ENCODE measurements at regions not wholly inside any gene's neighbourhood (a gene's known extent, or its start where the extent isn't known, plus 50 kb on each side); places are given as distances from the start of the nearest gene placed in this dataset.

- no peak for ATAC-seq
- ChIA-PET CTCF (interaction anchor here (0.5 kb wide), 1 partner anchor 68 kb away, joined by 3 read pairs; no protein-coding TSS in a partner anchor), POLR2A (no interaction called here)
Measured at GRCh38 chr20:37464611-37465010, 56.4 kb upstream of the NNAT start.

More at GRCh38 chr20:37464611-37465010, 56.4 kb upstream of the NNAT start:
- Mint-ChIP-seq H3K27me3 (ENCODE audit: low read depth) (no peaks in the 10 kb centered on the region; the same call in 1 of the 2 replicates), H3K36me3 (peaks cover 2% of the 10 kb centered on the region), H3K27ac (peak overlapping the region; percentile 61; the same call in 1 of the 2 replicates), H3K9me3 (peaks cover 10% of the 10 kb centered on the region), H3K4me3 (no peak overlapping the region), H3K4me1 (no peaks in the 10 kb centered on the region)
- TF ChIP-seq FOXK1 (CRISPR knock-in tag; IDR thresholded peaks at IDR 0.05) (no peak), MAX (CRISPR knock-in tag; IDR thresholded peaks at IDR 0.05) (no peak), ZNF121 (CRISPR knock-in tag; IDR thresholded peaks at IDR 0.05) (no peak), TP53 (CRISPR knock-in tag; IDR thresholded peaks at IDR 0.05) (no peak), HMGXB4 (CRISPR knock-in tag; IDR thresholded peaks at IDR 0.05) (no peak), ZSCAN18 (CRISPR knock-in tag; IDR thresholded peaks at IDR 0.05) (no peak), ZNF263 (CRISPR knock-in tag; IDR thresholded peaks at IDR 0.05; ENCODE audit: low read depth) (no peak), EMX1 (CRISPR knock-in tag; IDR thresholded peaks at IDR 0.05) (no peak), HMGA2 (CRISPR knock-in tag; IDR thresholded peaks at IDR 0.05) (no peak), ATF1 (CRISPR knock-in tag; IDR thresholded peaks at IDR 0.05) (no peak)
- TF ChIP-seq, protein P1, sequence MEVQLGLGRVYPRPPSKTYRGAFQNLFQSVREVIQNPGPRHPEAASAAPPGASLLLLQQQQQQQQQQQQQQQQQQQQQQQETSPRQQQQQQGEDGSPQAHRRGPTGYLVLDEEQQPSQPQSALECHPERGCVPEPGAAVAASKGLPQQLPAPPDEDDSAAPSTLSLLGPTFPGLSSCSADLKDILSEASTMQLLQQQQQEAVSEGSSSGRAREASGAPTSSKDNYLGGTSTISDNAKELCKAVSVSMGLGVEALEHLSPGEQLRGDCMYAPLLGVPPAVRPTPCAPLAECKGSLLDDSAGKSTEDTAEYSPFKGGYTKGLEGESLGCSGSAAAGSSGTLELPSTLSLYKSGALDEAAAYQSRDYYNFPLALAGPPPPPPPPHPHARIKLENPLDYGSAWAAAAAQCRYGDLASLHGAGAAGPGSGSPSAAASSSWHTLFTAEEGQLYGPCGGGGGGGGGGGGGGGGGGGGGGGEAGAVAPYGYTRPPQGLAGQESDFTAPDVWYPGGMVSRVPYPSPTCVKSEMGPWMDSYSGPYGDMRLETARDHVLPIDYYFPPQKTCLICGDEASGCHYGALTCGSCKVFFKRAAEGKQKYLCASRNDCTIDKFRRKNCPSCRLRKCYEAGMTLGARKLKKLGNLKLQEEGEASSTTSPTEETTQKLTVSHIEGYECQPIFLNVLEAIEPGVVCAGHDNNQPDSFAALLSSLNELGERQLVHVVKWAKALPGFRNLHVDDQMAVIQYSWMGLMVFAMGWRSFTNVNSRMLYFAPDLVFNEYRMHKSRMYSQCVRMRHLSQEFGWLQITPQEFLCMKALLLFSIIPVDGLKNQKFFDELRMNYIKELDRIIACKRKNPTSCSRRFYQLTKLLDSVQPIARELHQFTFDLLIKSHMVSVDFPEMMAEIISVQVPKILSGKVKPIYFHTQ (CRISPR knock-in tag; IDR thresholded peaks at IDR 0.05): no peak
- TF ChIP-seq, protein P2, sequence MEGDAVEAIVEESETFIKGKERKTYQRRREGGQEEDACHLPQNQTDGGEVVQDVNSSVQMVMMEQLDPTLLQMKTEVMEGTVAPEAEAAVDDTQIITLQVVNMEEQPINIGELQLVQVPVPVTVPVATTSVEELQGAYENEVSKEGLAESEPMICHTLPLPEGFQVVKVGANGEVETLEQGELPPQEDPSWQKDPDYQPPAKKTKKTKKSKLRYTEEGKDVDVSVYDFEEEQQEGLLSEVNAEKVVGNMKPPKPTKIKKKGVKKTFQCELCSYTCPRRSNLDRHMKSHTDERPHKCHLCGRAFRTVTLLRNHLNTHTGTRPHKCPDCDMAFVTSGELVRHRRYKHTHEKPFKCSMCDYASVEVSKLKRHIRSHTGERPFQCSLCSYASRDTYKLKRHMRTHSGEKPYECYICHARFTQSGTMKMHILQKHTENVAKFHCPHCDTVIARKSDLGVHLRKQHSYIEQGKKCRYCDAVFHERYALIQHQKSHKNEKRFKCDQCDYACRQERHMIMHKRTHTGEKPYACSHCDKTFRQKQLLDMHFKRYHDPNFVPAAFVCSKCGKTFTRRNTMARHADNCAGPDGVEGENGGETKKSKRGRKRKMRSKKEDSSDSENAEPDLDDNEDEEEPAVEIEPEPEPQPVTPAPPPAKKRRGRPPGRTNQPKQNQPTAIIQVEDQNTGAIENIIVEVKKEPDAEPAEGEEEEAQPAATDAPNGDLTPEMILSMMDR (IDR thresholded peaks at IDR 0.05): no peak
- no peak for DNase-seq (ENCODE audit: low spot score)
